H1 (cell line): ENCODE measurements at regions not wholly inside any gene's neighbourhood (a gene's known extent, or its start where the extent isn't known, plus 50 kb on each side); places are given as distances from the start of the nearest gene placed in this dataset.

Source experiments
- JUN ChIP-seq: IDR thresholded peaks from 2 replicates; pipeline ENCODE4 v1.6.1; 2011; ENCODE audit warnings: low read depth, mild to moderate bottlenecking, improper control_type of control experiment, low read length
- KDM4A ChIP-seq: IDR thresholded peaks from one replicate; pipeline ENCODE4 v1.7.1; 2012; ENCODE audit warnings: low read depth, mild to moderate bottlenecking, moderate library complexity, low read length, inconsistent platforms; ENCODE audit not compliant: severe bottlenecking
- NRF1 ChIP-seq: IDR thresholded peaks from 2 replicates; pipeline ENCODE4 v1.6.1; 2011; ENCODE audit warnings: mild to moderate bottlenecking, low read depth, low read length, improper control_type of control experiment
- SIRT6 ChIP-seq: IDR thresholded peaks from one replicate; pipeline ENCODE4 v1.7.1; 2012; ENCODE audit warnings: low read length, inconsistent platforms
- TAF7 ChIP-seq: optimal IDR thresholded peaks from 2 replicates; pipeline ENCODE3; 2011; ENCODE audit warnings: low read depth, mild to moderate bottlenecking, inconsistent platforms, low read length, moderate library complexity, borderline replicate concordance
- TF ChIP-seq, protein P1 (sequence below): IDR thresholded peaks from 2 replicates; pipeline ENCODE4 v1.6.1; 2011; ENCODE audit warnings: low read length, improper control_type of control experiment

DNA sequence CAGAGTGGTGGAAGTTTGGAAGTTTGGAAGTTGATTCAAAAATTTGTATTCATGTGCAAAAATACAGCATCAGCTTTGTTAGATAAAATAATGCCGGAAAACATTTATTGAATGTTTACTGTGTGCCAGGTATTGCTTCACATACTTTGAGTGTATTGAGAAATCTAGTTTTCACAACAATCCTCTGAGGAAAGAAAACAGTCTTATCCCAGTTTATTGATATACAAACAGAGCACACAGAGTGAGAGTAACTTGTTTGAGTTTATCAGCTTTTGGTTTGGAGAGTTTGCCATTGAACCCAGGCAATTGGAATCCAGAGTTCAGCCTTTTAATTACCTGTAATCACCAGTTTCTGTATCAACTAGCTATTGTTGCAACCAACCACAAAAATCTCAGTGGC is 127.2 kb upstream of the RPS6KA3 start (continued):
- TF ChIP-seq, protein P1, sequence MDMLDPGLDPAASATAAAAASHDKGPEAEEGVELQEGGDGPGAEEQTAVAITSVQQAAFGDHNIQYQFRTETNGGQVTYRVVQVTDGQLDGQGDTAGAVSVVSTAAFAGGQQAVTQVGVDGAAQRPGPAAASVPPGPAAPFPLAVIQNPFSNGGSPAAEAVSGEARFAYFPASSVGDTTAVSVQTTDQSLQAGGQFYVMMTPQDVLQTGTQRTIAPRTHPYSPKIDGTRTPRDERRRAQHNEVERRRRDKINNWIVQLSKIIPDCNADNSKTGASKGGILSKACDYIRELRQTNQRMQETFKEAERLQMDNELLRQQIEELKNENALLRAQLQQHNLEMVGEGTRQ, result no peak
- no peak for TF ChIP-seq TAF7
- no peak for TF ChIP-seq NRF1
- no peak for TF ChIP-seq SIRT6
- TF ChIP-seq JUN, result no peak
- no peak for TF ChIP-seq KDM4A
